NCI-H226 (cell line): ENCODE measurements at regions not wholly inside any gene's neighbourhood (a gene's known extent, or its start where the extent isn't known, plus 50 kb on each side); places are given as distances from the start of the nearest gene placed in this dataset.

Experiments
- DNase-seq: peaks from one replicate; pipeline ENCODE4 v3.0.0-alpha.2; 2015

DNA sequence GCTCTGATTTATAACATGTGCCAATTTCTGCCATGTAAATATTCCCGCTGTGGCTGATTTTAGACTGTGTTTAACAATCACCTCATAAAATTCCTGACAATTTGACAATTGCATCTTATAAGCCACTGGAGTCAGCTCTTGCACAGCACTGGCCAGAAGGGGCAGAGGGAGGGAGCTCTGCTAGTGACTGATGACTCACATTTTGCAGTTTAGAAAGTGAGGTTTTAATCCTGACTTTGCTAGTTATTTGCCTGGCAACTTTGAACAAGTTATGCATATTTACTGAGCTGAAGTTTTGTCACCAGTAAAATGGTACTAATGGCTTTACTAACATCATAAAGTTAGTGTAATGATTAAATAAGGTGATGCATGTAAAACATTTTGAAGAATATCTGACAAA, 452.3 kb downstream of the CNTNAP4 start:
- no peak for DNase-seq

GRCh38 chr16:76732894-76733293, 455.7 kb downstream of the CNTNAP4 start:
- DNase-seq: no peak

DNA sequence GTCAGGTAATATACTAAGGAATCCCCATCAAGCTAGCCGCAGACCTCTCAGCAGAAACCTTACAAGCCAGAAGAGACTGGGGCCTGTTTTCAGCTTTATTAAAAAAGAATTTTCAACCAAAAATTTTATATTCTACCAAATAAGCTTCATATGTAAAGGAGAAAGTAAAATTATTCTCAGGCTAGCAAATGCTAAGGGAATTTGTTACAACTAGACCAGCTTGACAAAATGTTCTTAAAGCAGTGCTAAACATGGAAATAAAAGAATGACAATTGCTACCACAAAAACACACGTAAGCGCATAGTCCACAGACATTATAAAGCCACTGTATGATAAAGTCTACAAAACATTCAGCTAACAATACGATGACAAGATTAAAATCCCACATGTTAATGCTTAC, 449.4 kb upstream of the MON1B start:
- no peak for DNase-seq

GRCh38 chr16:76748461-76749348, 442.3 kb upstream of the MON1B start:
- no peak for DNase-seq

- DNase-seq: no peak
Observed at GRCh38 chr16:76749780-76750375, 441.1 kb upstream of the MON1B start.

- no peak for DNase-seq
Observed at GRCh38 chr16:76755496-76755895, 435.5 kb upstream of the MON1B start.

- no peak for DNase-seq
Observed at GRCh38 chr16:76756423-76756822, 434.6 kb upstream of the MON1B start.

DNA sequence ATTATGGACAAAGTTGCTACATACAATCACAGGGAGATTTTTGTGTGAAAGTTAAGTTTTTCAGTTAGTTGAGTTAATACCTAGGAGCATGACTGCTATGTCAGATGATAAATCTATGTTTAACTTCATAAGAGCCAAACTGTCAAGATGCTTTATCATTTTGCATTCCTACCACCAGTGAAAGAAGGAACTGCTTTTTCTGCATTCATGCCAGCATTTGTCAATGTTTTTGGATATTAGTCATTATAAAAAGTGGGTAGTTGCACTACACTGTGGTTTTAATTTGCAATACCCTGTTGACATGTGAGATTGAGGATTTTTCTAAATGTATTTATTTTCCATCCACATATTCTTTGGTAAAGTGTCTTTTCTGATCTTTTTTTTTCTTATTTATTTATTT, 434.0 kb upstream of the MON1B start:
- no peak for DNase-seq

DNA sequence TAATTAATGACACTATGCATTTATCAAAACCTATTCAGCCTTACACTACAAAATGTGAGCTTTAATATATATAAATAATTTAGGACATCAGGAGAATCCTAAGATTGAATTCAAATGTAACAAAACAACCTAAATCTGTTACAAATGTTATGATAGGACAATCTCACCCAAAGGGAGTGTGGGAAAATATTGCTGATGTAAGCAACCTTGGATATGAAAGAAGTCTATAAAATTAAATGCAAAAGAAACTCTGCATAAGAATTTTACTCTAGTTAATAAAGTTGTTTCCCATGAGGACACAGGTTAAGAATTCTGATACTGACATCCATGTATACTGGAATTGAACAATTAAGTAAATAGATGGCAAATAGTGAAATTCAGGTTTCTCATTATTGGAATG, 424.5 kb upstream of the MON1B start:
- no peak for DNase-seq

GRCh38 chr16:76768316-76768715, 422.7 kb upstream of the MON1B start:
- no peak for DNase-seq

DNA sequence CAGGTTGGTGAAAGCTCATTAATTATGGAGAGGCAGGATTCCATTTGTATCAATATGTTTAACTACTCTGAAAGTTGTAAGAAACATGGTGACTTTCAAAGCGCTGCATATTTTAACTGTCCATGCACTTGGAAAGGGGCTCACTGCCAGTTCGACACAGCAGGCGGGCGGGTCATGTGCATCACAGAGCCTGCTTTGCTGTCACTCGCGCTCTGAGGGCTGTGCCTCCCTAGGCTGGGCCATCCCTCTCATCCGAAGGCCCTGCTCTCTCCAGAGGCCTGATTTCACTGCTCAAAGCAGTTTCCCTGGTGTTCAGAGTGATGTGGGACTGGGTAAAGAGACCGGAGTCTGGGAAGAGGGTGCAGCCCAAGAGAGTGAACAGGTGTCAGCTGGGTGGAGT, 422.0 kb upstream of the MON1B start:
- DNase-seq: no peak

- DNase-seq: no peak
Observed at GRCh38 chr16:76771216-76771615, 419.8 kb upstream of the MON1B start.

GRCh38 chr16:76777721-76778465, 413.1 kb upstream of the MON1B start:
- no peak for DNase-seq

- no peak for DNase-seq
Observed at GRCh38 chr16:76780556-76780955, 410.4 kb upstream of the MON1B start.

- DNase-seq: no peak
Observed at GRCh38 chr16:76784530-76784929, 406.5 kb upstream of the MON1B start.

- DNase-seq: peak; percentile 31
Observed at GRCh38 chr16:76787394-76787793, 403.6 kb upstream of the MON1B start.

DNA sequence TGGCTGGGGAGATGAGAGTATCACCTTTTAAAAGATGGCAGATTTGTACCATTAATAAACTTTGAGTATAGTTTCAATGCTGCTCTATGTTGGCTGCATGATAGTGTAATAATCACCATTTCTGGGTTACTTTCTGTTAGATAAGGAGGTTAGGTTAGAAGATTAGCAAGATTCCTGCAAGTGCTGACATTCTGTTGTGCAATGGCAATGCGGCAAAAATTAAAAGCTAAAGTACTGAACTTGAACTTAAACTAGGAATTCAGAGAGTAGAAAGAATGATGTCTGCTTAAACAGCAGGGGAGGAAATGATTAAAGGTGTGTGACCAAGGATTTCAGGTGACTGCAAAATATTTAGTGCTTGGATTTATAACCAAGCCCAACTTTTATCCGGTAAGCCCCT, 399.8 kb upstream of the MON1B start:
- no peak for DNase-seq

- no peak for DNase-seq
Observed at GRCh38 chr16:76796416-76796815, 394.6 kb upstream of the MON1B start.

DNA sequence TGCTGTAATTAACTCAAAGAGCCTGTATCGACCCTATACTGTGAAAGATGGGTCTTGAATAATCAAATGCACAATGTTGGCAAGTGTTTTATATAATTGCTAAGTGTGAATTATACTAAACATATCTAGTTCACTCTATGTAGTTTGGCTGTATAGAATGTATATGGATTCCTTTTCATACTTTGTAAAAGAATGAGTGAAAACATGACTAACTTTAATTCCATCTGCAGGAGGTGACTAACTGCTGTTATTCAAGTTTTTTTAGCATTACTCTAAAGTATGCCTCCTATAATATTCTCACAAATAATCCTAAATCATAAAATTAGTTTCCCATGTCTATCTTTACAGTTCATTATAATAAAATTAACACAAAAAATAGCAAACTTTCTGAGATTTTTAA, 394.0 kb upstream of the MON1B start:
- no peak for DNase-seq

DNA sequence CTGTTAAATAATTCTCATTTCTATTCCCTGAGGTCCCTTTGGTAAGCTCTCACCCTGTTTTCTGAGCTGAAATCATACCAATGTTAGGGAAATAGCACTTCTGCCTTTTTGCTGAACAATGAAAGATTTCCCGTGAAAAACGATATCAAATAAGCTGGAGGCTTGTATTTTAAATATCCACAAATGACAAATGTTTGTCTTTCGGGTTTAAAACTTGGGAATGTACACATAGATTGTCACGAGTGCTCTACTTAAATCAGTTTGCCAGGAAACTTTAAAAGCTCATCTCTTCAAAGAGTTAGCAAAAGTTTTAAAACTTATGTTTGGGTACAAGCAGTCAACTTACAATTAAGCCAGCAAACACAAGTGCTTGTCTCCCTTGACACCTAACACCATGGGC, 393.5 kb upstream of the MON1B start:
- no peak for DNase-seq

DNA sequence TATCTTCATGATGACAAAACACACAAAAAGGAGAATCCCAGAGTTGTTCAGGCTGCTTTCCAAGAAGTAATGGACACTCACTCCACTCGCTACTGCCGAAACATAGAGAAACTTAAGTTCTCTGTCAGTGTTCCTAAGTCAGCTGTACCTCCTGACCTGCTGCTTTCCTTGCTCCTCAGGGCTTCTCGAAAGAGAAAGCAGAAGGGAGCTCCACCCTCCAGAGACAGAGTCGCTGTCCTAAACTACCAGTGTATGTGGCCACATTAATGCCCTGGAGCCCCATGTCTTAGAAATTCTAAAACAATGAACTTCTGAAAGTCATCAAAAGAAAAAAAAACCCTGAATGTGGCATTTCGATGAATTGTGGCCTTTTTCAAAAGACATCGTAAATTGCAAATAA, 390.8 kb upstream of the MON1B start:
- no peak for DNase-seq

GRCh38 chr16:76801357-76801756, 389.6 kb upstream of the MON1B start:
- no peak for DNase-seq

GRCh38 chr16:76816475-76816874, 374.5 kb upstream of the MON1B start:
- no peak for DNase-seq

- DNase-seq: no peak
Observed at GRCh38 chr16:76818606-76819181, 372.3 kb upstream of the MON1B start.
